HUES48 (cell line): ENCODE measurements at regions not wholly inside any gene's neighbourhood (a gene's known extent, or its start where the extent isn't known, plus 50 kb on each side); places are given as distances from the start of the nearest gene placed in this dataset.
"Not testable (repeated sequence)": the region's sequence is repeated elsewhere in the genome, so short reads cannot be mapped to it uniquely, and the experiment has no call there.

Experiments used
- H3K27ac ChIP-seq: one replicate; pipeline ENCODE4 v1.7.0; 2013; ENCODE audit warnings: low read depth, low read length, inconsistent platforms
- H3K27me3 ChIP-seq: 2 replicates; pipeline ENCODE4 v1.6.1; 2013; ENCODE audit warnings: mild to moderate bottlenecking, low read length; ENCODE audit not compliant: control insufficient read depth, insufficient read depth
- H3K36me3 ChIP-seq: 2 replicates; pipeline ENCODE4 v1.6.1; 2013; ENCODE audit warnings: low read length; ENCODE audit not compliant: control insufficient read depth, insufficient read depth
- H3K4me1 ChIP-seq: 2 replicates; pipeline ENCODE4 v1.6.1; 2013; ENCODE audit warnings: mild to moderate bottlenecking, low read length; ENCODE audit not compliant: control insufficient read depth, insufficient read depth
- H3K4me3 ChIP-seq: 2 replicates; pipeline ENCODE4 v1.5.1; 2013; ENCODE audit warnings: mild to moderate bottlenecking, low read depth, low read length
- H3K9ac ChIP-seq: 2 replicates; pipeline ENCODE4 v1.6.1; 2013; ENCODE audit warnings: mild to moderate bottlenecking, low read depth, low read length, moderate library complexity
- H3K9me3 ChIP-seq: 2 replicates; pipeline ENCODE4 v1.6.1; 2013; ENCODE audit warnings: low read length; ENCODE audit not compliant: control insufficient read depth, insufficient read depth

DNA sequence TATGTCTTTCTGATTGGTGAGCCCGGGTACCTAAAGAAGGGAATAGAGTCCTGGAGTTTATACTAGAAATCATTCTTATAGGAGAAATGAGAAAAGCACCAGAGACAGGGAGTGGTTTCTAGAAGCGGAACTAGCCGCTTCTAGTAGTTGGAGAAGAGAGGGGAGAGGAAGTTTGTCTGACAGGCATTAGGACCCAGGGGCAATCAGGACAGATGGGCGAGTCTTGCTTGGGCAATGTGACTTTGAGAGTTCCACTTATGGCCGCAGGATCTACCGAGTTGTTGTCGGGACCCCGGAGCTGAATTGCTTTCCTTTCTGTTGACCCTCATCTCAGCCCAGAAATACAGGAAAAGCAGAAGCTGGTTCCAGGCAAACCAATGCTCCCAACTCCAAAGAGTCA is 596.8 kb upstream of the CNTN5 start:
- H3K4me3 ChIP-seq: no peak overlapping the region
- H3K4me1 ChIP-seq: no peaks in the 10 kb centered on the region
- no peak overlapping the region for H3K9ac ChIP-seq
- peaks cover 2% of the 10 kb centered on the region for H3K9me3 ChIP-seq
- no peak overlapping the region for H3K27ac ChIP-seq
- no peaks in the 10 kb centered on the region for H3K27me3 ChIP-seq
- H3K36me3 ChIP-seq: no peaks in the 10 kb centered on the region

- H3K27me3 ChIP-seq, H3K9ac ChIP-seq, H3K36me3 ChIP-seq, H3K4me1 ChIP-seq, H3K27ac ChIP-seq, H3K4me3 ChIP-seq, H3K9me3 ChIP-seq: not testable (repeated sequence)
Observed at GRCh38 chr11:98424773-98425172, 596.0 kb upstream of the CNTN5 start.

- Histone ChIP-seq H3K4me3 (no peak overlapping the region), H3K27ac (no peak overlapping the region), H3K36me3 (no peaks in the 10 kb centered on the region), H3K27me3 (no peaks in the 10 kb centered on the region), H3K4me1 (no peaks in the 10 kb centered on the region), H3K9ac (no peak overlapping the region), H3K9me3 (peaks cover 6% of the 10 kb centered on the region)
Observed at GRCh38 chr11:98431463-98432359, 589.0 kb upstream of the CNTN5 start.

GRCh38 chr11:98434296-98434695 is 586.5 kb upstream of the CNTN5 start:
- H3K27me3 ChIP-seq: no peaks in the 10 kb centered on the region
- H3K4me1 ChIP-seq: no peaks in the 10 kb centered on the region
- H3K9ac ChIP-seq: no peak overlapping the region
- no peak overlapping the region for H3K4me3 ChIP-seq
- no peak overlapping the region for H3K27ac ChIP-seq
- no peaks in the 10 kb centered on the region for H3K36me3 ChIP-seq
- peaks cover 1% of the 10 kb centered on the region; the same call in 1 of the 2 replicates for H3K9me3 ChIP-seq

DNA sequence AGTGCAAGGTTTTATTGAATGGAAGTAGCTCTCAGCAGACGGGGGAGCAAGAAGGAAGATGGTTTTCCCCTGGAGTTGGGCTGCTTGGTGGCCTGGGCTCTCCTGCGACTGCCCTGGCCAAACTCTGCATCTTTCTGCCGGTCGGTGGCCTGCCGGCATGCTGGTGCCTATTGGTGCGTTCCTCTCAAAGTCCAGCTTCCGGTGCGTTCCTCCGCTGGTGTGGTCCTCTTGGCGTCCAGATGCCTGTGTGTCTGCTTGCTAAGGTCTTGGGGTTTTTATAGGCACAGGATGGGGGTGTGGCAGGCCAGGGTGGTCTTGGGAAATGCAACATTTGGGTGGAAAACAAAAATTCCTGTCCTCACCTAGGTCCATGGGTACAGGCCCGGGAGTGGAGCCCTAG is 567.4 kb upstream of the CNTN5 start:
- H3K4me3 ChIP-seq: no peak overlapping the region
- no peaks in the 10 kb centered on the region for H3K27me3 ChIP-seq
- no peak overlapping the region for H3K9ac ChIP-seq
- no peak overlapping the region for H3K27ac ChIP-seq
- no peaks in the 10 kb centered on the region for H3K9me3 ChIP-seq
- no peaks in the 10 kb centered on the region for H3K4me1 ChIP-seq
- H3K36me3 ChIP-seq: no peaks in the 10 kb centered on the region

GRCh38 chr11:98455500-98456307 is 565.0 kb upstream of the CNTN5 start:
- Histone ChIP-seq H3K4me3 (no peak overlapping the region), H3K36me3 (no peaks in the 10 kb centered on the region), H3K4me1 (no peaks in the 10 kb centered on the region), H3K27ac (no peak overlapping the region), H3K27me3 (no peaks in the 10 kb centered on the region), H3K9me3 (no peaks in the 10 kb centered on the region), H3K9ac (no peak overlapping the region)

DNA sequence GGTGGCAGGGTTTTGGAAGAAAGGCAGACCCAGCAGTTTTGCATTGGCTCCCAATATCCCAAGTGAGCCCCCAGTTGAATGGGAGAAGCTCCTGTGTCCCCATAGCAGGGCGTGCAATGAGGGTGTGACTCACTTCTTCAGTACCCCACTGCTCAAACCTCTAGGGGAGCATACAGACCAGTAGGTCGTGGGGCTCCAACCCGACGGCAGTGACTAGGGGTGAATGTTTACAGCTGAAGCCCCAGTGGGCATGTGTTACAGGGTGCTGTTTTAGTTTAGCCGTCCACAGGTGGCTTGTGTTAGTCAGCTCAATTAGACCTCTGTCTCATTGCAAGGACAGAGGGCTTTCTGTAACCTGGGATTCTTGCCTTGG is 564.5 kb upstream of the CNTN5 start:
- Histone ChIP-seq H3K4me3 (no peak overlapping the region), H3K36me3 (no peaks in the 10 kb centered on the region), H3K9ac (no peak overlapping the region), H3K9me3 (no peaks in the 10 kb centered on the region), H3K27me3 (no peaks in the 10 kb centered on the region), H3K4me1 (no peaks in the 10 kb centered on the region), H3K27ac (no peak overlapping the region)

DNA sequence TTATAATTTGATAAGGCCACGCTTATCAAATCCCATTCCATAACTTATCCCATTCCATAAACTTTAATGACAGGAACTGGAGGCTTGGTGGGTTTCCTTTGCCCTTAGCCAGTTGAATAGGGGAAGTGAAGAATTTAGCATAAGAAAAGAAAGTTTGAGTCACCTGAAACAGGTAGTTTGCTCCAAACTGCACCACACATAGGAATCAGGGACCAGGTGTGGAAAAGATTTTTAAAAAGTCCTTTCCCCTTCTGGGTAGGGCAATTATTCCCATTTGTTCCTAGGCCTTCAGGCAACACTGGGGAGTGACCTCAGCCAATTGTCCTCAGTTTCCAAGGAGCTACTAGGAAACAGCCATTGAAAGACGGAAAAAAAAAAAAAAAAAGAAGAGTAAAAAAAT is 525.7 kb upstream of the CNTN5 start:
- Histone ChIP-seq H3K4me3 (no peak overlapping the region), H3K27ac (no peak overlapping the region), H3K4me1 (peaks cover 19% of the 10 kb centered on the region), H3K27me3 (no peaks in the 10 kb centered on the region), H3K9ac (no peak overlapping the region; the same call in 1 of the 2 replicates), H3K9me3 (no peaks in the 10 kb centered on the region), H3K36me3 (no peaks in the 10 kb centered on the region)

DNA sequence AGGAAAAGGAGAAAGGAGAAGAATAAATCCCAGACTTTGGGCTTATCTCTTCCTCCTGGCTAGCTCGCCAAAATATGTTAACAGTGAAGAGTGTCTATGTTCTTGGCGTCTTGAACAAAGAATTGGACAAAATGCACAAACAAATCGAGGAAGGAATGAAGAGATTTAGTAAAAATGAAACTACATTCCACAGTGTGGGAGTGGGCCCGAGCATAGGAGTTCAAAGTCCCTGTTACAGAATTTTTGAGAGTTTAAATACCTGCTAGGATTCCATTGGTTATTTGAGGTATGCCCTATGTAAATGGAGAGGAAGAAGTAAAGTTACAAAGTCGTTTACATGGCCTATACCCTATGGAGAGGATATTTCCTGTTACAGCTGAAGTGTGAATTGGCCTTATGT is 525.1 kb upstream of the CNTN5 start:
- H3K4me1 ChIP-seq: peaks cover 19% of the 10 kb centered on the region
- H3K36me3 ChIP-seq: no peaks in the 10 kb centered on the region
- H3K27ac ChIP-seq: no peak overlapping the region
- H3K9me3 ChIP-seq: no peaks in the 10 kb centered on the region
- no peak overlapping the region; the same call in 1 of the 2 replicates for H3K9ac ChIP-seq
- H3K27me3 ChIP-seq: no peaks in the 10 kb centered on the region
- no peak overlapping the region for H3K4me3 ChIP-seq

DNA sequence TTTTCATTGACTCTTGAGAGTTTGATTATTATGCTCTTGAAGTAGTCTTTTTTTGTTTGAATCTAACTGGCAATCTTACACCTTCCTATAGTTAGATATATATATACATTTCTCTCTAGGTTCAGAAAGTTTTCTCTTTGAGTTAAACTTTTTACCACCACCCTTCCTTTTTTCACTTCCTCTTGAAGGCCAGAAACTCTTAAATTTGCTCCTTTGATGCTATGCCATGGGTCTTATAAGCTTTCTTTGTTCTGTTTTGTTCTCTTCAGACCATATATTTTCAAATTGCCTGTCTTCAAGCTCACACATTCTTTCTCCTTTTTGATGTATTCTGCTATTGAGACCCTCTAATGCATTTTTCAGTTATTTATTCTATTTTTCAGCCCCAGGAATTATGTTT is 513.5 kb upstream of the CNTN5 start:
- Histone ChIP-seq H3K36me3 (no peaks in the 10 kb centered on the region), H3K4me1 (peaks cover 4% of the 10 kb centered on the region; the same call in 1 of the 2 replicates), H3K9ac (no peak overlapping the region), H3K4me3 (no peak overlapping the region), H3K27me3 (no peaks in the 10 kb centered on the region), H3K9me3 (no peaks in the 10 kb centered on the region), H3K27ac (no peak overlapping the region)

GRCh38 chr11:98512938-98513337 is 507.8 kb upstream of the CNTN5 start:
- H3K9ac ChIP-seq: no peak overlapping the region
- no peaks in the 10 kb centered on the region for H3K4me1 ChIP-seq
- H3K27ac ChIP-seq: no peak overlapping the region
- H3K4me3 ChIP-seq: no peak overlapping the region
- no peaks in the 10 kb centered on the region for H3K27me3 ChIP-seq
- no peaks in the 10 kb centered on the region for H3K36me3 ChIP-seq
- H3K9me3 ChIP-seq: no peaks in the 10 kb centered on the region
